GM21515 (cell line): ENCODE measurements at regions not wholly inside any gene's neighbourhood (a gene's known extent, or its start where the extent isn't known, plus 50 kb on each side); places are given as distances from the start of the nearest gene placed in this dataset.

Experiments used
- ATAC-seq: cut with Tn5 transposase; IDR thresholded peaks from one replicate; pipeline ENCODE4 v1.9.1; 2021; ENCODE audit not compliant: unreplicated experiment

- ATAC-seq = no peak
These were observed 331.5 kb downstream of the CBLN1 start for GRCh38 chr16:48950184-48950583.

GRCh38 chr16:48949636-48950035, 332.0 kb downstream of the CBLN1 start:
- no peak for ATAC-seq

- ATAC-seq = no peak
These were observed 332.7 kb downstream of the CBLN1 start for GRCh38 chr16:48948911-48949310.

- ATAC-seq = no peak
These were observed 334.3 kb downstream of the CBLN1 start for GRCh38 chr16:48947371-48947713.

GRCh38 chr16:48946686-48947370, 334.8 kb downstream of the CBLN1 start:
- no peak for ATAC-seq

GRCh38 chr16:48942996-48943395, 333.0 kb upstream of the N4BP1 start:
- no peak for ATAC-seq

GRCh38 chr16:48936811-48937210, 326.8 kb upstream of the N4BP1 start:
- no peak for ATAC-seq

GRCh38 chr16:48932216-48932855, 322.4 kb upstream of the N4BP1 start:
- ATAC-seq = no peak

- ATAC-seq = no peak
These were observed 321.1 kb upstream of the N4BP1 start for GRCh38 chr16:48930951-48931553.

GRCh38 chr16:48919791-48920190, 309.8 kb upstream of the N4BP1 start:
- no peak for ATAC-seq

GRCh38 chr16:48918520-48919258, 308.7 kb upstream of the N4BP1 start:
- no peak for ATAC-seq

- no peak for ATAC-seq
These were observed 306.6 kb upstream of the N4BP1 start for GRCh38 chr16:48916566-48916965.

GRCh38 chr16:48914070-48914469, 304.1 kb upstream of the N4BP1 start:
- ATAC-seq = no peak

- no peak for ATAC-seq
These were observed 303.4 kb upstream of the N4BP1 start for GRCh38 chr16:48913384-48913783.

GRCh38 chr16:48912360-48912759, 302.4 kb upstream of the N4BP1 start:
- ATAC-seq = no peak

- no peak for ATAC-seq
These were observed 301.7 kb upstream of the N4BP1 start for GRCh38 chr16:48911700-48912099.

- ATAC-seq = no peak
These were observed 300.2 kb upstream of the N4BP1 start for GRCh38 chr16:48910214-48910613.

GRCh38 chr16:48909231-48909630, 299.3 kb upstream of the N4BP1 start:
- ATAC-seq = no peak

- ATAC-seq = peak; percentile 58
These were observed 298.1 kb upstream of the N4BP1 start for GRCh38 chr16:48907906-48908634.

- ATAC-seq = no peak
These were observed 295.9 kb upstream of the N4BP1 start for GRCh38 chr16:48905632-48906505.
